Activated CD4-positive, alpha-beta T cell treated with anti-CD3 and anti-CD28 coated beads, Interleukin-2, amount 10 ng/mL, durations not matched to agents 7 days and 5 days (primary cell): ENCODE measurements at regions not wholly inside any gene's neighbourhood (a gene's known extent, or its start where the extent isn't known, plus 50 kb on each side); places are given as distances from the start of the nearest gene placed in this dataset.

ENCODE experiments used
- CTCF ChIA-PET: fragments of 350-600 bp; sonication (Branson Sonifier 250); formaldehyde crosslinking; loops from one replicate; lab custom pipeline; 2021; ENCODE audit warnings: antibody characterized with exemption; lab: Charles Lee
- POLR2A ChIA-PET: fragments of 350-600 bp; sonication (Branson Sonifier 250); formaldehyde crosslinking; loops from one replicate; lab custom pipeline; 2021; ENCODE audit warnings: antibody characterized with exemption; lab: Charles Lee
- DNase-seq: peaks from one replicate; pipeline ENCODE4 v3.0.0-alpha.2; 2020
- H3K27ac Mint-ChIP-seq: one replicate; pipeline ENCODE4 v1.8.0; 2021; ENCODE audit warnings: mild to moderate bottlenecking, moderate library complexity, mixed read lengths
- H3K27me3 Mint-ChIP-seq: one replicate; pipeline ENCODE4 v1.8.0; 2021; ENCODE audit warnings: mixed read lengths
- H3K36me3 Mint-ChIP-seq: one replicate; pipeline ENCODE4 v1.8.0; 2021; ENCODE audit warnings: low read depth, mixed read lengths
- H3K4me1 Mint-ChIP-seq: one replicate; pipeline ENCODE4 v1.8.0; 2021; ENCODE audit warnings: mixed read lengths
- H3K4me3 Mint-ChIP-seq: one replicate; pipeline ENCODE4 v1.8.0; 2021; ENCODE audit warnings: mild to moderate bottlenecking, moderate library complexity, mixed read lengths
- H3K9me3 Mint-ChIP-seq: one replicate; pipeline ENCODE4 v1.8.0; 2021; ENCODE audit warnings: mixed read lengths

DNA sequence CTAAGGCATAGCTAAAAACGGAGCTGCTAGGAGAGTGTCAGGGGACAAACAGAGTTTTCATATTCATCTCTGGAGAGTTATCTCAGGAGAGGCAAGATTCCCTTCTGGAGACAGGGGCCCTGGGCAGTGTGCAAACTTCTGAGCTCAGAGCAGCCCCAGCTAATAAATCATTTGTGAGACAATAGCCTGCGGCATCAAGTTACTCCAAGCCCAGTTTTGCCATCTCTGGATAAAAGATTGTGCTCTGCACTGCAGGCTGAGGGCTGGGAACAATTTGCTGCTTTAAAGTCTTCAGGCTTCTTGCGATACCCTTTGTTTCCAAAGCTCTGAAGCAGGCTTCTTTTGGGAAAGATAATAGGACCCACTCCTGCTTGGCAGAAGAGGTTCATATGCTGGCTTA, 164.3 kb upstream of the BRINP1 start:
- Mint-ChIP-seq H3K36me3 (no peaks in the 10 kb centered on the region), H3K27ac (no peak overlapping the region), H3K9me3 (no peaks in the 10 kb centered on the region), H3K4me3 (no peak overlapping the region), H3K27me3 (no peaks in the 10 kb centered on the region), H3K4me1 (no peaks in the 10 kb centered on the region)
- no peak for DNase-seq
- CTCF ChIA-PET, result no interaction called here
- POLR2A ChIA-PET, result no interaction called here

DNA sequence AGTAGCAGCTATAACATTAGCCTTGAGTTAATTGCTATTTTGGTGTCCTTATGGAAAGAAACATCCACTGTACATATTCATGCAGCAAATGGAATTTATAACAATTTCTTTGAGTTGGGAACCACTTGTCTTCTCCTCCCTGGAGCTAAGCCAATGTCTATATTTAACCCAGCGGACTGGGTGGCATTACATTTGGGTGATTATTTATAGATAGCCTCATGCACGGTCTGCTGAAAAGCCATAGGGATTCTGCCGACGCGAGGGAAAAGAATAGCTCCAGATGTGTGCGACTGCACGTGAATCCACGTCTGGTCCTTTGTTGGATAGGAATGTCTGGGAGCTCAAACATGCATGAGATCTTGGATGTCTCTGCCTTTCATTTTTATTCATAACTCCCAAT, 157.5 kb upstream of the BRINP1 start:
- Mint-ChIP-seq H3K36me3 (no peaks in the 10 kb centered on the region), H3K27me3 (no peaks in the 10 kb centered on the region), H3K4me3 (no peak overlapping the region), H3K27ac (no peak overlapping the region), H3K4me1 (no peaks in the 10 kb centered on the region), H3K9me3 (no peaks in the 10 kb centered on the region)
- ChIA-PET CTCF (no interaction called here), POLR2A (no interaction called here)
- DNase-seq, result no peak

DNA sequence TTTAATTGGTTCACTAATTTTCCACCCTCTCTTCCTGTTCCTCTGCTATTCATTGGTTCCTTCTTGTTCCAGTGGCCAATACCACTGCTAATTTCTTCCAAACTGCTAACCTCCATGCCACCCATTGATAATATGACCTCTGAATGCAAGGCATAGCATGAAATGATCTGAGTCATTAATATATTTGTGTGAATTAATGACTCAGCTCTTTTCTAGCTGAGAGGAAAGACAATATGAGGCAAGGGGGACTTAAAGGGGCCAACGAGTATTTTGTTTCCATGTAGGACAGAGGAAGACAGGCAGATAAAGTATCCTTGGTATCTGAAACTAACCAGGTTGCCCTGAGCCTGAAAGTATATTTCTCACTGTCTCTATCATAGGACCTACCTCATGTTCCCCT, 154.3 kb upstream of the BRINP1 start:
- H3K27me3 Mint-ChIP-seq, result no peaks in the 10 kb centered on the region
- H3K36me3 Mint-ChIP-seq, result no peaks in the 10 kb centered on the region
- no peak overlapping the region for H3K4me3 Mint-ChIP-seq
- ChIA-PET POLR2A (no interaction called here), CTCF (interaction anchor here (0.6 kb wide), 1 partner anchor 156 kb away, joined by 3 read pairs; no protein-coding TSS in a partner anchor)
- no peak overlapping the region for H3K27ac Mint-ChIP-seq
- H3K9me3 Mint-ChIP-seq, result no peaks in the 10 kb centered on the region
- H3K4me1 Mint-ChIP-seq, result no peaks in the 10 kb centered on the region
- DNase-seq, result no peak

GRCh38 chr9:119522381-119522780, 153.1 kb upstream of the BRINP1 start:
- Mint-ChIP-seq H3K27ac (no peak overlapping the region), H3K4me1 (no peaks in the 10 kb centered on the region), H3K27me3 (no peaks in the 10 kb centered on the region), H3K9me3 (no peaks in the 10 kb centered on the region), H3K4me3 (no peak overlapping the region), H3K36me3 (no peaks in the 10 kb centered on the region)
- ChIA-PET CTCF (no interaction called here), POLR2A (no interaction called here)
- no peak for DNase-seq

DNA sequence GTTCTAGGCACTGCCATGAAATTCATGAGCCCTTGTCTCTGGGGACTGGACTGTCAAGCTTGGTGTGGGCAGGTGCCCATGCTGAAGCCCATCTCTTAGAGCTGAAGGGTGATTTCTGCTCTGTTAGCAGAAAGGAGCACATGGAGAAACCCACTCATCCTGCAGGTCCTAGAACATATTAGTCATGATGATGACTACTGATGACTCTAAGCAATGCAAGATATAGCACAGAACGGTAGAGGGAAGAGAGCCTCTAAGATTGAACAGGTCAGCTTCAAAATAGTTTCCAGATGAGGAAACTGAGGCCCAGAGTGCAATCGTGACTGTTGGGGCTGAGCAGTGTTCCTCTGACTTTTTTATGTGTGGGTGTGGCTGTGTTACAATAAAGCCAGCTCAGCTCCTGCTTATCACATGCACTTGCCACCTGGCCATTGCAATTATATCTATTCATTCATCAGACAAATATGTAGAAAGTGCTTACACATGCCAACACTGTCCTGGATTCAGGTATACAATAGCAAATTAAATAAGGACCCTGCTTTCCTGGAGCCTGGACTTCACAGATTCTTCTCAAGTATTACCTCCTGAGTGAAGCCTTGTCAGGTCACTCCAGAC, 140.2 kb upstream of the BRINP1 start:
- POLR2A ChIA-PET, result no interaction called here
- H3K4me1 Mint-ChIP-seq, result no peaks in the 10 kb centered on the region
- H3K36me3 Mint-ChIP-seq, result no peaks in the 10 kb centered on the region
- no peak overlapping the region for H3K27ac Mint-ChIP-seq
- no peaks in the 10 kb centered on the region for H3K27me3 Mint-ChIP-seq
- H3K4me3 Mint-ChIP-seq, result no peak overlapping the region
- DNase-seq, result no peak
- H3K9me3 Mint-ChIP-seq, result no peaks in the 10 kb centered on the region
- CTCF ChIA-PET, result no interaction called here

GRCh38 chr9:119501374-119501773, 132.1 kb upstream of the BRINP1 start:
- POLR2A ChIA-PET, result no interaction called here
- no peaks in the 10 kb centered on the region for H3K9me3 Mint-ChIP-seq
- no peaks in the 10 kb centered on the region for H3K36me3 Mint-ChIP-seq
- H3K4me3 Mint-ChIP-seq, result no peak overlapping the region
- no peak overlapping the region for H3K27ac Mint-ChIP-seq
- CTCF ChIA-PET, result no interaction called here
- H3K27me3 Mint-ChIP-seq, result no peaks in the 10 kb centered on the region
- no peak for DNase-seq
- H3K4me1 Mint-ChIP-seq, result no peaks in the 10 kb centered on the region

GRCh38 chr9:119500072-119500771, 131.0 kb upstream of the BRINP1 start:
- CTCF ChIA-PET, result no interaction called here
- H3K4me3 Mint-ChIP-seq, result no peak overlapping the region
- no peaks in the 10 kb centered on the region for H3K9me3 Mint-ChIP-seq
- no peak overlapping the region for H3K27ac Mint-ChIP-seq
- DNase-seq, result no peak
- POLR2A ChIA-PET, result no interaction called here
- H3K36me3 Mint-ChIP-seq, result no peaks in the 10 kb centered on the region
- H3K27me3 Mint-ChIP-seq, result no peaks in the 10 kb centered on the region
- no peaks in the 10 kb centered on the region for H3K4me1 Mint-ChIP-seq

GRCh38 chr9:119487118-119487827, 118.0 kb upstream of the BRINP1 start:
- no peak for DNase-seq
- POLR2A ChIA-PET, result no interaction called here
- Mint-ChIP-seq H3K4me3 (no peak overlapping the region), H3K36me3 (no peaks in the 10 kb centered on the region), H3K27me3 (no peaks in the 10 kb centered on the region), H3K27ac (no peak overlapping the region), H3K9me3 (no peaks in the 10 kb centered on the region), H3K4me1 (no peaks in the 10 kb centered on the region)
- CTCF ChIA-PET, result no interaction called here

DNA sequence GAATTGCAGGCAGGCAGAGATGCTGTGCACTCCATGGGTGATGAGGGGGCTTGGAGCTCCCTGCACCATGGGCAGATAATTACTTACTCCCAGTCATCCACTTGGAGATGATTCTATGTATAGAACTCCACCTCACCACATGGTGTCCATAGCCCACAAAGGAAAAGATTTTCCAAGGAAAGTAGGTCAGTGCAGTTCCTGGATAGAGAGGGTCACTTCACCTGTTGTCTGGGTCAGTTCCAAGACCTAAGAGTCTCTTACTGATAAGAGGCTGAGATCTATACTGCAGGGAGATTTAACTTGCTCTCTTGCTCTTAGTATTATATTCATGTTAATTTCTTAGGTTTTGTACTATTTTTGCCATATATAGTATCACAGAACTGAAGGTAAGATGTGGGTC, 113.9 kb upstream of the BRINP1 start:
- Mint-ChIP-seq H3K4me3 (no peak overlapping the region), H3K27me3 (no peaks in the 10 kb centered on the region), H3K27ac (no peak overlapping the region), H3K36me3 (no peaks in the 10 kb centered on the region), H3K4me1 (no peaks in the 10 kb centered on the region), H3K9me3 (no peaks in the 10 kb centered on the region)
- no peak for DNase-seq
- ChIA-PET POLR2A (no interaction called here), CTCF (interaction anchor here (0.6 kb wide), 1 partner anchor 120 kb away, joined by 3 read pairs; no protein-coding TSS in a partner anchor)

GRCh38 chr9:119477197-119477596, 108.0 kb upstream of the BRINP1 start:
- POLR2A ChIA-PET, result no interaction called here
- Mint-ChIP-seq H3K27ac (no peak overlapping the region), H3K36me3 (no peaks in the 10 kb centered on the region), H3K4me1 (no peaks in the 10 kb centered on the region), H3K4me3 (no peak overlapping the region), H3K27me3 (no peaks in the 10 kb centered on the region), H3K9me3 (no peaks in the 10 kb centered on the region)
- DNase-seq, result no peak
- CTCF ChIA-PET, result no interaction called here

- H3K9me3 Mint-ChIP-seq, result no peaks in the 10 kb centered on the region
- CTCF ChIA-PET, result no interaction called here
Measured at GRCh38 chr9:119458068-119458467, 88.8 kb upstream of the BRINP1 start.

GRCh38 chr9:119453980-119454379, 84.7 kb upstream of the BRINP1 start:
- Mint-ChIP-seq H3K36me3 (no peaks in the 10 kb centered on the region), H3K4me3 (no peak overlapping the region), H3K27ac (no peak overlapping the region), H3K9me3 (no peaks in the 10 kb centered on the region), H3K4me1 (no peaks in the 10 kb centered on the region), H3K27me3 (no peaks in the 10 kb centered on the region)
- ChIA-PET CTCF (no interaction called here), POLR2A (no interaction called here)
- no peak for DNase-seq

More at GRCh38 chr9:119458068-119458467, 88.8 kb upstream of the BRINP1 start:
- Mint-ChIP-seq H3K27me3 (no peaks in the 10 kb centered on the region), H3K4me1 (no peaks in the 10 kb centered on the region), H3K4me3 (no peak overlapping the region), H3K27ac (no peak overlapping the region), H3K36me3 (no peaks in the 10 kb centered on the region)
- POLR2A ChIA-PET, result no interaction called here
- no peak for DNase-seq

- ChIA-PET CTCF (no interaction called here), POLR2A (no interaction called here)
- Mint-ChIP-seq H3K27ac (no peak overlapping the region), H3K27me3 (no peaks in the 10 kb centered on the region), H3K36me3 (no peaks in the 10 kb centered on the region), H3K9me3 (no peaks in the 10 kb centered on the region), H3K4me3 (no peak overlapping the region), H3K4me1 (no peaks in the 10 kb centered on the region)
- no peak for DNase-seq
Measured at GRCh38 chr9:119453490-119453911, 84.3 kb upstream of the BRINP1 start.
